ENCODE measurements at regions not wholly inside any gene's neighbourhood (a gene's known extent, or its start where the extent isn't known, plus 50 kb on each side); places are given as distances from the start of the nearest gene placed in this dataset.
"Not testable (repeated sequence)": the region's sequence is repeated elsewhere in the genome, so short reads cannot be mapped to it uniquely, and the experiment has no call there.

GRCh38 chr7:131835141-131835540, 278.7 kb upstream of the PODXL start:
- DNase-seq: no peak
- Histone ChIP-seq H3K4me3 (ENCODE audit: low read length) (no peak overlapping the region), H2BK15ac (replicated peaks; ENCODE audit: low read depth) (no peak overlapping the region), H3K4me2 (ENCODE audit: low read length) (no peak overlapping the region), H3K18ac (ENCODE audit: low read length) (no peak overlapping the region), H2AK5ac (ENCODE audit: low read length) (no peak overlapping the region), H4K8ac (ENCODE audit: low read depth, low read length) (no peak overlapping the region), H3K79me1 (ENCODE audit: low read length) (no peaks in the 10 kb centered on the region), H3K79me2 (ENCODE audit: control insufficient read depth, insufficient read depth, low read length) (no peaks in the 10 kb centered on the region), H4K5ac (ENCODE audit: low read length) (no peak overlapping the region), H3K9ac (ENCODE audit: low read length) (no peak overlapping the region), H3K4me1 (ENCODE audit: control insufficient read depth, low read depth, low read length) (peaks cover 9% of the 10 kb centered on the region), H3K27me3 (ENCODE audit: insufficient read depth, low read length, poor library complexity) (no peaks in the 10 kb centered on the region), H3K27ac (ENCODE audit: low read depth, low read length) (no peak overlapping the region), H3K36me3 (ENCODE audit: control insufficient read depth, insufficient read depth, low read length) (no peaks in the 10 kb centered on the region), H2BK120ac (ENCODE audit: low read depth, low read length) (no peak overlapping the region), H3K23ac (ENCODE audit: low read length) (no peak overlapping the region), H2BK5ac (ENCODE audit: low read length) (no peak overlapping the region), H3K56ac (ENCODE audit: low read length) (peak overlapping the region; percentile 11), H3K4ac (ENCODE audit: low read depth, low read length) (no peak overlapping the region)
- WGBS (ENCODE audit: extremely low coverage, insufficient coverage, low lambda C conversion rate): no CpG with 5 or more reads among the region's 3 CpGs

- Histone ChIP-seq H3K4ac (ENCODE audit: low read depth, low read length) (no peak overlapping the region), H3K56ac (ENCODE audit: low read length) (peak overlapping the region; percentile 81), H2AK5ac (ENCODE audit: low read length) (peak overlapping the region; percentile 77), H3K4me2 (ENCODE audit: low read length) (no peak overlapping the region), H2BK5ac (ENCODE audit: low read length) (peak overlapping the region; percentile 85), H2BK15ac (replicated peaks; ENCODE audit: low read depth) (no peak overlapping the region), H3K27ac (ENCODE audit: low read depth, low read length) (peak overlapping the region; percentile 2), H4K5ac (ENCODE audit: low read length) (no peak overlapping the region), H3K4me3 (ENCODE audit: low read length) (no peak overlapping the region), H3K79me1 (ENCODE audit: low read length) (no peaks in the 10 kb centered on the region), H3K79me2 (ENCODE audit: control insufficient read depth, insufficient read depth, low read length) (no peaks in the 10 kb centered on the region), H3K9ac (ENCODE audit: low read length) (peak overlapping the region; percentile 37), H3K18ac (ENCODE audit: low read length) (peak overlapping the region; percentile 19), H3K27me3 (ENCODE audit: insufficient read depth, low read length, poor library complexity) (no peaks in the 10 kb centered on the region), H4K8ac (ENCODE audit: low read depth, low read length) (no peak overlapping the region), H3K4me1 (ENCODE audit: control insufficient read depth, low read depth, low read length) (peaks cover 19% of the 10 kb centered on the region), H2BK120ac (ENCODE audit: low read depth, low read length) (peak overlapping the region; percentile 61), H3K23ac (ENCODE audit: low read length) (no peak overlapping the region), H3K36me3 (ENCODE audit: control insufficient read depth, insufficient read depth, low read length) (no peaks in the 10 kb centered on the region)
- no CpG with 5 or more reads among the region's 11 CpGs for WGBS (ENCODE audit: extremely low coverage, insufficient coverage, low lambda C conversion rate)
- peak; percentile 31 for DNase-seq
Measured at GRCh38 chr7:131830681-131831080, 274.3 kb upstream of the PODXL start.

GRCh38 chr7:131829947-131830558, 273.6 kb upstream of the PODXL start:
- peak; percentile 96 for DNase-seq
- Histone ChIP-seq H4K8ac (ENCODE audit: low read depth, low read length) (no peak overlapping the region), H3K56ac (ENCODE audit: low read length) (peak overlapping the region; percentile 81), H3K27ac (ENCODE audit: low read depth, low read length) (peak overlapping the region; percentile 81), H3K4me3 (ENCODE audit: low read length) (no peak overlapping the region), H3K18ac (ENCODE audit: low read length) (peak overlapping the region; percentile 76), H3K23ac (ENCODE audit: low read length) (peak overlapping the region; percentile 6), H2BK120ac (ENCODE audit: low read depth, low read length) (peak overlapping the region; percentile 61), H2AK5ac (ENCODE audit: low read length) (no peak overlapping the region), H3K79me1 (ENCODE audit: low read length) (no peaks in the 10 kb centered on the region), H2BK5ac (ENCODE audit: low read length) (peak overlapping the region; percentile 88), H3K4me2 (ENCODE audit: low read length) (peak overlapping the region; percentile 9), H2BK15ac (replicated peaks; ENCODE audit: low read depth) (no peak overlapping the region), H3K4ac (ENCODE audit: low read depth, low read length) (peak overlapping the region; percentile 49), H3K9ac (ENCODE audit: low read length) (peak overlapping the region; percentile 49), H3K4me1 (ENCODE audit: control insufficient read depth, low read depth, low read length) (peaks cover 19% of the 10 kb centered on the region), H3K79me2 (ENCODE audit: control insufficient read depth, insufficient read depth, low read length) (no peaks in the 10 kb centered on the region), H4K5ac (ENCODE audit: low read length) (no peak overlapping the region), H3K27me3 (ENCODE audit: insufficient read depth, low read length, poor library complexity) (no peaks in the 10 kb centered on the region), H3K36me3 (ENCODE audit: control insufficient read depth, insufficient read depth, low read length) (no peaks in the 10 kb centered on the region)
- WGBS (ENCODE audit: extremely low coverage, insufficient coverage, low lambda C conversion rate): no CpG with 5 or more reads among the region's 18 CpGs

GRCh38 chr7:131827421-131827820, 271.0 kb upstream of the PODXL start:
- Histone ChIP-seq H3K4me1 (ENCODE audit: control insufficient read depth, low read depth, low read length) (peaks cover 19% of the 10 kb centered on the region), H3K36me3 (ENCODE audit: control insufficient read depth, insufficient read depth, low read length) (no peaks in the 10 kb centered on the region), H2BK5ac (ENCODE audit: low read length) (peak overlapping the region; percentile 12), H2AK5ac (ENCODE audit: low read length) (peak overlapping the region; percentile 58), H3K23ac (ENCODE audit: low read length) (no peak overlapping the region), H3K56ac (ENCODE audit: low read length) (peak overlapping the region; percentile 35), H3K27ac (ENCODE audit: low read depth, low read length) (no peak overlapping the region), H3K79me2 (ENCODE audit: control insufficient read depth, insufficient read depth, low read length) (no peaks in the 10 kb centered on the region), H3K4me3 (ENCODE audit: low read length) (no peak overlapping the region), H4K5ac (ENCODE audit: low read length) (no peak overlapping the region), H3K79me1 (ENCODE audit: low read length) (no peaks in the 10 kb centered on the region), H4K8ac (ENCODE audit: low read depth, low read length) (no peak overlapping the region), H2BK15ac (replicated peaks; ENCODE audit: low read depth) (no peak overlapping the region), H3K4me2 (ENCODE audit: low read length) (no peak overlapping the region), H2BK120ac (ENCODE audit: low read depth, low read length) (no peak overlapping the region), H3K4ac (ENCODE audit: low read depth, low read length) (no peak overlapping the region), H3K18ac (ENCODE audit: low read length) (no peak overlapping the region), H3K27me3 (ENCODE audit: insufficient read depth, low read length, poor library complexity) (no peaks in the 10 kb centered on the region), H3K9ac (ENCODE audit: low read length) (no peak overlapping the region)
- DNase-seq: peak; percentile 74
- WGBS (ENCODE audit: extremely low coverage, insufficient coverage, low lambda C conversion rate): no CpG with 5 or more reads among the region's 5 CpGs

GRCh38 chr7:131826960-131827359, 270.5 kb upstream of the PODXL start:
- WGBS (ENCODE audit: extremely low coverage, insufficient coverage, low lambda C conversion rate): no CpG with 5 or more reads among the region's 8 CpGs
- Histone ChIP-seq H4K8ac (ENCODE audit: low read depth, low read length) (no peak overlapping the region), H3K56ac (ENCODE audit: low read length) (no peak overlapping the region), H3K27me3 (ENCODE audit: insufficient read depth, low read length, poor library complexity) (no peaks in the 10 kb centered on the region), H2BK15ac (replicated peaks; ENCODE audit: low read depth) (peak overlapping the region; percentile 57), H3K4me2 (ENCODE audit: low read length) (no peak overlapping the region), H3K9ac (ENCODE audit: low read length) (no peak overlapping the region), H2AK5ac (ENCODE audit: low read length) (peak overlapping the region; percentile 58), H2BK5ac (ENCODE audit: low read length) (peak overlapping the region; percentile 17), H3K79me2 (ENCODE audit: control insufficient read depth, insufficient read depth, low read length) (no peaks in the 10 kb centered on the region), H4K5ac (ENCODE audit: low read length) (no peak overlapping the region), H3K27ac (ENCODE audit: low read depth, low read length) (no peak overlapping the region), H3K36me3 (ENCODE audit: control insufficient read depth, insufficient read depth, low read length) (no peaks in the 10 kb centered on the region), H3K18ac (ENCODE audit: low read length) (no peak overlapping the region), H3K4me1 (ENCODE audit: control insufficient read depth, low read depth, low read length) (peaks cover 19% of the 10 kb centered on the region), H3K4ac (ENCODE audit: low read depth, low read length) (no peak overlapping the region), H3K79me1 (ENCODE audit: low read length) (no peaks in the 10 kb centered on the region), H2BK120ac (ENCODE audit: low read depth, low read length) (no peak overlapping the region), H3K23ac (ENCODE audit: low read length) (no peak overlapping the region), H3K4me3 (ENCODE audit: low read length) (no peak overlapping the region)
- peak; percentile 97 for DNase-seq

- H3K9ac ChIP-seq (ENCODE audit: low read length); H3K4me2 ChIP-seq (ENCODE audit: low read length); H2AK5ac ChIP-seq (ENCODE audit: low read length); H3K4me3 ChIP-seq (ENCODE audit: low read length); H3K23ac ChIP-seq (ENCODE audit: low read length); H2BK5ac ChIP-seq (ENCODE audit: low read length); H3K36me3 ChIP-seq (ENCODE audit: control insufficient read depth, insufficient read depth, low read length); H4K5ac ChIP-seq (ENCODE audit: low read length); H2BK15ac ChIP-seq (replicated peaks; ENCODE audit: low read depth); H3K18ac ChIP-seq (ENCODE audit: low read length); DNase-seq; H3K79me2 ChIP-seq (ENCODE audit: control insufficient read depth, insufficient read depth, low read length); H3K27me3 ChIP-seq (ENCODE audit: insufficient read depth, low read length, poor library complexity); H3K4ac ChIP-seq (ENCODE audit: low read depth, low read length); H3K79me1 ChIP-seq (ENCODE audit: low read length); H2BK120ac ChIP-seq (ENCODE audit: low read depth, low read length); H4K8ac ChIP-seq (ENCODE audit: low read depth, low read length): not testable (repeated sequence)
- peaks cover 14% of the 10 kb centered on the region for H3K4me1 ChIP-seq (ENCODE audit: control insufficient read depth, low read depth, low read length)
- peak overlapping the region; percentile 3 for H3K27ac ChIP-seq (ENCODE audit: low read depth, low read length)
- WGBS (ENCODE audit: extremely low coverage, insufficient coverage, low lambda C conversion rate): no CpG with 5 or more reads among the region's 8 CpGs
- peak overlapping the region; percentile 25 for H3K56ac ChIP-seq (ENCODE audit: low read length)
Measured at GRCh38 chr7:131823961-131824440, 267.6 kb upstream of the PODXL start.

Measured in mesendoderm (in vitro differentiated cells).